Fibroblast of villous mesenchyme (primary cell): ENCODE measurements at regions not wholly inside any gene's neighbourhood (a gene's known extent, or its start where the extent isn't known, plus 50 kb on each side); places are given as distances from the start of the nearest gene placed in this dataset.

Source experiments
- DNase-seq: peaks from one replicate; pipeline ENCODE4 v3.0.0-alpha.2; 2010; ENCODE audit warnings: low read depth
- H3K4me3 ChIP-seq: 2 replicates; pipeline ENCODE4 v1.5.1; 2011; ENCODE audit warnings: low read depth, mild to moderate bottlenecking, low read length
- TF ChIP-seq, protein P1 (sequence below): IDR thresholded peaks from 2 replicates; pipeline ENCODE4 v1.5.1; 2012; ENCODE audit warnings: low read depth, mild to moderate bottlenecking, low read length; ENCODE audit not compliant: insufficient read depth

DNA sequence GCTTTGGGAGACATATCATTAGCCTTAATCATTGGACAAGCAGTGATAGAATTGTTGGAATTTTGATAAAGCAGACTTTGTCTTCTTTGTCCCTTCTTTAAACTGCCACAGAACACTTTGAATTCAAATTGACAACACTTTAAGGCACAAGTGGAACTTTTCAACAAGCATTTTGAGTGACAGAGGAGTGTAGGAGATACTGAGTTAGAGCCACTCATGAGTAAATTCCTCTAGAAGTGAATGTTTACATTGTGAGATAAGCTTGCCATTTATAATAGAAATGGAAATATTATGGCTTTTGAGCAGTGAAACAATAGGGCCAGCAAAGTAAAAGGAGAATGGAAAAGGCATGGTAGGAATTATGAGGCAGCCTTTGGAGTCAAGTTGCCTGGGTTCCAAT is 515.8 kb downstream of the SLITRK6 start:
- H3K4me3 ChIP-seq, result no peak overlapping the region
- DNase-seq, result no peak
- TF ChIP-seq, protein P1, sequence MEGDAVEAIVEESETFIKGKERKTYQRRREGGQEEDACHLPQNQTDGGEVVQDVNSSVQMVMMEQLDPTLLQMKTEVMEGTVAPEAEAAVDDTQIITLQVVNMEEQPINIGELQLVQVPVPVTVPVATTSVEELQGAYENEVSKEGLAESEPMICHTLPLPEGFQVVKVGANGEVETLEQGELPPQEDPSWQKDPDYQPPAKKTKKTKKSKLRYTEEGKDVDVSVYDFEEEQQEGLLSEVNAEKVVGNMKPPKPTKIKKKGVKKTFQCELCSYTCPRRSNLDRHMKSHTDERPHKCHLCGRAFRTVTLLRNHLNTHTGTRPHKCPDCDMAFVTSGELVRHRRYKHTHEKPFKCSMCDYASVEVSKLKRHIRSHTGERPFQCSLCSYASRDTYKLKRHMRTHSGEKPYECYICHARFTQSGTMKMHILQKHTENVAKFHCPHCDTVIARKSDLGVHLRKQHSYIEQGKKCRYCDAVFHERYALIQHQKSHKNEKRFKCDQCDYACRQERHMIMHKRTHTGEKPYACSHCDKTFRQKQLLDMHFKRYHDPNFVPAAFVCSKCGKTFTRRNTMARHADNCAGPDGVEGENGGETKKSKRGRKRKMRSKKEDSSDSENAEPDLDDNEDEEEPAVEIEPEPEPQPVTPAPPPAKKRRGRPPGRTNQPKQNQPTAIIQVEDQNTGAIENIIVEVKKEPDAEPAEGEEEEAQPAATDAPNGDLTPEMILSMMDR, result no peak

DNA sequence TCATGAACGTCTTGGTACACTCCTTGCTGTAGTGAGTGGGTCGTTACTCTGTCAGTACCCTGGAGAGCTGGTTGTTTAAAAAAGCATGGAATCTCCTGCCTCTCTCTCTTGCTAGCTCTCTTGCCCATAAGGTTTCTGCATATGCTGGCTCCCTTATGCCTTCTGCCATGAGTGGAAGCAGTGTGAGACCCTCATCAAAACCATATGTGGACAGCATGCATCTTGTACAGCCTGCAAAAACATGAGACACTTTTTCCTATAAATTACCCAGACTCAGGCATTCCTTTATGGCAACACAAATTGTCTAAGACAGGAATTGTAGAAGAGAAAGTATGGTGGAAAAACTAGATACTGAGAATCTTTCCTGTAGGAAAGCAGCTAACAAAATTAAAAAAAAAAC is 516.3 kb downstream of the SLITRK6 start:
- no peak for DNase-seq
- TF ChIP-seq, protein P1, result no peak

DNA sequence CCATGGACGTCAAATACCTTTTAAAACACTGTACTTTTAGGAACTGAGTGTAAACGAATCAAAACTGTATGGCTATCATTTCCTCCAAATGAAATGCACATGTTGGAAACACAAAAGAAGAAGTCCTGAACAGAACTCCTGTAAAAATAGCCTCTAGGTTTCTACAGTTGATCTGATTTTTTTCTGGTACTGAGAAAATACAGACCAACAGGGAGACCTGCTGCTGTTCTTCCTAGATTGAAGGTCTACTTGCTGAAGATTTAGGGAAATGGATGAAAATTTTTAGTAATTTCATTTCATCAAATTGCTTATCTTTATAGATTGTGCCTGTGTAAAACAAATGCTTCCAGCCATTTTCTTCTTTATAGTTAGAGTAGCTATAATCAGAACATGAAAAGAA is 520.4 kb downstream of the SLITRK6 start:
- TF ChIP-seq, protein P1, result no peak
- H3K4me3 ChIP-seq, result no peak overlapping the region
- no peak for DNase-seq

More for the DNA sequence above, 516.3 kb downstream of the SLITRK6 start:
- H3K4me3 ChIP-seq, result no peak overlapping the region

DNA sequence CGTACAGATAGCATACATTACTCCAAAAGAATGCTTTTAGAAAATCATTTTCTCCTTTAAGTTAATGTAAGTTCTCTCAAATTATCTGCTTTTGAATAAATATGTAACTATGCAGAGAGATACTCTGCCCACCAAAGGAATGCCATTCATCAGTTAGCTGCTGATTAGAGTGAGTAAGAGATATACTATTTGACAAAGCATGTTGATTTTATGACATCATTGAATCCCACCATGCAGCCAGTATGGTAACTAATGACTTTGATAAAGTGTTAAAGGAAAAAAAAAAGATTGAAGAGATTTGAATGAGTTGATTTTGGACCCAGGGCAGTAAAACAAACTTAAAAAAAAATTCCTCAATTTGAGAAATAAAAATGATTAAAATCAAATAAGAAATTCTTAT is 521.5 kb downstream of the SLITRK6 start:
- H3K4me3 ChIP-seq, result no peak overlapping the region
- TF ChIP-seq, protein P1, result no peak
- no peak for DNase-seq

DNA sequence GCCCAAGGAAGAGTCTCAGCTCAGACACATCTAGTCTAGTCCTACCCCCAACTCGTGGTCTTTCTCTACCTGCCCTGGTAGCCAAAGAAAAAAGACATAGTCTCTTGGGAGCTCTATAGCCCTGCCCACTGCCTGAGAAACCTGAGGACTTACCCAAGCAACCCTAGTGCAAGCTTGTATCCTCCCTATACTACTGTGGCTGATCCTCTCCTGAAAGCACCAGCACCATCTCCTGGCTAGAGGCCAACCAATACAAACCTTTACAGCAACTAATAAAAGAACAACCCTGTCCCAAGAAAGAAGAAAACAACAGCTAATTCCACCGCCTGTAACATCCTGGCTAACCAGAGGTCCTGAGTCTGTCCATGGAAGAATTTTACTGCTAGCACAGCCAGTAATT is 532.4 kb downstream of the SLITRK6 start:
- H3K4me3 ChIP-seq, result no peak overlapping the region
- no peak for DNase-seq
- TF ChIP-seq, protein P1, result no peak

DNA sequence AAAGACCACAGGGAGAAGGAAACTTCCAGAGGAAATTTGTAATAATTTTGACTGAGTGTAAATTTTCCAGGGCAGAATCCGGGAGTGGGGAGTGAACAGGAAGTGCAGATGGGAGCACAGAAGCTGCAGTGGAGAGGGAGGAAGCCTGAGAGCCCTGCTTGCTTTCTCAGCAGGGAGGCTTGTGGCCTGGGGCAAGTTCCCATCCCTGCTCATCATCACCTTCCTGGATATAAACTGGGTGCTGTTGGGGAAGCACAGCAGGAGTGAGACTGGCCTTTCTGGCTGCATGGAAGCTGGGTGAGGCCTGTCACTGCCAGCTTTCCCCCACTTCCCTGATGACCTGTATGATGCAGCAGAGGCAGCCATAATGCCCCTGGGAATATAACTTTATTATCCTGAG is 532.9 kb downstream of the SLITRK6 start:
- TF ChIP-seq, protein P1, result no peak
- no peak overlapping the region for H3K4me3 ChIP-seq
- DNase-seq, result no peak

DNA sequence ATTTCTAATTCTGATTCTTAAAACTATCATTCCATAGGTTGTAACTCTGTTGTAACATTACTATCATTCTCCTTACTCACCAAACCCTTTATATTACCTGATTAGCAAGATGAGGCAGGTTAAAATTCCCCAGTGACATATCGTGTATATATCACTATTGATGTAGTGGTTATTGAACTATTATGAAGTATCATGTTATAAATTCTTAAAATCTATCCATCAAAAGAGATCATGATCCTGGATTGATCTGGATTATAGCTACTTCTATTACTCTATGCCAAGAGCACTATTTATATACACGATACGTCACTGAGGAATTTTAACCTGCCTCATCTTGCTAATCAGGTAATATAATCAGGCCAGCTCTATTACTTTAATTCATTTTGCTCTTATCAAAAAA is 533.9 kb downstream of the SLITRK6 start:
- DNase-seq, result no peak
- H3K4me3 ChIP-seq, result no peak overlapping the region
- TF ChIP-seq, protein P1, result no peak
